B cell (primary cell): ENCODE measurements at regions not wholly inside any gene's neighbourhood (a gene's known extent, or its start where the extent isn't known, plus 50 kb on each side); places are given as distances from the start of the nearest gene placed in this dataset.

Source experiments
- ATAC-seq: fragments of 200-7000 bp; cut with Tn5 transposase; one replicate; pipeline ENCODE4 v1.10.0; 2021; ENCODE audit warnings: low read depth, mild to moderate bottlenecking, moderate number of reproducible peaks, moderate library complexity
- CTCF ChIA-PET: fragments of 350-600 bp; sonication (Branson Sonifier 250); formaldehyde crosslinking; loops from one replicate; lab custom pipeline; 2021; ENCODE audit warnings: antibody characterized with exemption, inconsistent platforms; lab: Charles Lee
- POLR2A ChIA-PET: fragments of 350-600 bp; sonication (Branson Sonifier 250); formaldehyde crosslinking; loops from one replicate; lab custom pipeline; 2021; ENCODE audit warnings: antibody characterized with exemption; lab: Charles Lee
- DNase-seq: peaks from one replicate; pipeline ENCODE4 v3.0.0; 2013
- H2AFZ ChIP-seq: 2 replicates; pipeline ENCODE4 v1.6.1; 2012; ENCODE audit warnings: mild to moderate bottlenecking, low read depth, low read length; ENCODE audit not compliant: insufficient read depth, poor library complexity, severe bottlenecking
- H3K27ac ChIP-seq, 2 donors: 1 replicate in 1 of 2; 2 replicates in 1 of 2; pipeline ENCODE4 v1.5.1; 2012 to 2013; ENCODE audit warnings: low read length in 2 of 2, mild to moderate bottlenecking in 2 of 2, moderate library complexity in 1 of 2
- H3K27me3 ChIP-seq, 4 experiments: fragments of 200-600 bp in 1 of 4; sonication (generic) in 1 of 4; replicated peaks in 1 of 4; 1 replicate in 2 of 4; 2 replicates in 2 of 4; pipeline versions ENCODE4 v1.6.1 to v1.7.0; 2013 to 2016; ENCODE audit warnings: low read length in 3 of 4, mild to moderate bottlenecking in 2 of 4, mixed read lengths in 1 of 4, moderate library complexity in 1 of 4; ENCODE audit not compliant: insufficient read depth in 4 of 4, control insufficient read depth in 3 of 4; ENCODE audit errors: control extremely low read depth in 1 of 4
- H3K36me3 ChIP-seq, 2 experiments: replicated peaks in 1 of 2; 1 replicate in 1 of 2; 2 replicates in 1 of 2; pipeline versions ENCODE4 v1.6.1 to v1.7.1; 2013; ENCODE audit warnings: low read length in 1 of 2; ENCODE audit not compliant: insufficient read depth in 2 of 2, control insufficient read depth in 1 of 2; ENCODE audit errors: control extremely low read depth in 1 of 2, extremely low read depth in 1 of 2
- H3K4me1 ChIP-seq, 2 donors: fragments of 200-600 bp in 1 of 2; sonication (generic) in 1 of 2; 1 replicate in 1 of 2; 2 replicates in 1 of 2; pipeline versions ENCODE4 v1.5.1 to v1.6.1; 2013 to 2017; ENCODE audit warnings: low read length in 2 of 2; ENCODE audit not compliant: control insufficient read depth in 2 of 2, insufficient read depth in 2 of 2
- H3K4me2 ChIP-seq: replicated peaks from 2 replicates; pipeline ENCODE3; 2012; ENCODE audit warnings: mild to moderate bottlenecking, low read depth, low read length; ENCODE audit not compliant: poor library complexity, severe bottlenecking
- H3K4me3 ChIP-seq, 5 experiments: fragments of 200-600 bp in 1 of 5; sonication (generic) in 1 of 5; 1 replicate in 3 of 5; 2 replicates in 2 of 5; pipeline versions ENCODE4 v1.5.1 to v1.7.0; 2011 to 2016; ENCODE audit warnings: low read length in 4 of 5, mild to moderate bottlenecking in 4 of 5, low read depth in 2 of 5, control low read depth in 1 of 5, moderate library complexity in 1 of 5; ENCODE audit not compliant: insufficient read depth in 1 of 5; ENCODE audit errors: control extremely low read depth in 1 of 5, extremely low read depth in 1 of 5
- H3K79me2 ChIP-seq: fragments of 200-600 bp; sonication (generic); one replicate; pipeline ENCODE4 v1.6.0; 2016; ENCODE audit warnings: low read length; ENCODE audit not compliant: control insufficient read depth, insufficient read depth
- H3K9ac ChIP-seq: fragments of 200-600 bp; sonication (generic); 2 replicates; pipeline ENCODE4 v1.6.1; 2017; ENCODE audit warnings: mild to moderate bottlenecking, low read length, moderate library complexity
- H3K9me3 ChIP-seq, 3 donors: one replicate each; pipeline versions ENCODE4 v1.6.1 to v1.7.1; 2013; ENCODE audit warnings: low read length in 2 of 3; ENCODE audit not compliant: control insufficient read depth in 2 of 3, insufficient read depth in 1 of 3; ENCODE audit errors: control extremely low read depth in 1 of 3
- H4K20me1 ChIP-seq: 2 replicates; pipeline ENCODE4 v1.6.0; 2012; ENCODE audit warnings: mild to moderate bottlenecking, low read length; ENCODE audit not compliant: insufficient read depth, control insufficient read depth, poor library complexity, severe bottlenecking
- H3K27ac Mint-ChIP-seq: one replicate; pipeline ENCODE4 v1.8.0; 2021; ENCODE audit warnings: mixed read lengths
- H3K27me3 Mint-ChIP-seq: one replicate; pipeline ENCODE4 v1.8.0; 2021; ENCODE audit warnings: mixed read lengths
- H3K4me1 Mint-ChIP-seq: one replicate; pipeline ENCODE4 v1.8.0; 2021; ENCODE audit warnings: mixed read lengths
- H3K4me3 Mint-ChIP-seq: one replicate; pipeline ENCODE4 v1.8.0; 2021; ENCODE audit warnings: mixed read lengths
- H3K9me3 Mint-ChIP-seq: one replicate; pipeline ENCODE4 v1.8.0; 2022; ENCODE audit warnings: mixed read lengths; ENCODE audit not compliant: insufficient read depth
- EZH2 ChIP-seq: IDR thresholded peaks from 2 replicates; pipeline ENCODE4 v1.6.1; 2012; ENCODE audit warnings: borderline replicate concordance, low read depth, mild to moderate bottlenecking, moderate library complexity, low read length; ENCODE audit not compliant: insufficient read depth, poor library complexity, severe bottlenecking
- WGBS: methylation state at CpG from one replicate; pipeline ENCODE4 v1.1.5; 2013; ENCODE audit warnings: missing lambda C conversion rate; ENCODE audit not compliant: insufficient coverage; 5-methylcytosine and 5-hydroxymethylcytosine counted together
- intact Hi-C: fragments of 100-400 bp; cut with micrococcal nuclease; formaldehyde crosslinking; loops from one replicate; pipeline ENCODE4 v1.10.0; 2022
- TF ChIP-seq, protein P1 (sequence below): fragments of 200-600 bp; IDR thresholded peaks from one replicate; pipeline ENCODE4 v1.8.0; 2022; ENCODE audit warnings: antibody characterized with exemption, mild to moderate bottlenecking

GRCh38 chr2:8059794-8060193 lies 622.1 kb upstream of the ID2 start:
- no peak for DNase-seq
- Histone ChIP-seq H3K4me2 (no peak overlapping the region), H3K9me3 (peaks cover 0 to 1% (median 0%) of the 10 kb centered on the region in 3 donors), H3K36me3 (no peaks in the 10 kb centered on the region), H4K20me1 (no peaks in the 10 kb centered on the region), H2AFZ (no peak overlapping the region), H3K4me1 (no peaks in the 10 kb centered on the region), H3K27me3 (no peaks in the 10 kb centered on the region), H3K79me2 (no peaks in the 10 kb centered on the region), H3K4me3 (no peak overlapping the region), H3K9ac (no peak overlapping the region), H3K27ac (no peak overlapping the region)
- intact Hi-C loops = no loop called here
- ATAC-seq = no peak
- CTCF ChIA-PET = no interaction called here
- no peak for TF ChIP-seq EZH2
- TF ChIP-seq, protein P1, sequence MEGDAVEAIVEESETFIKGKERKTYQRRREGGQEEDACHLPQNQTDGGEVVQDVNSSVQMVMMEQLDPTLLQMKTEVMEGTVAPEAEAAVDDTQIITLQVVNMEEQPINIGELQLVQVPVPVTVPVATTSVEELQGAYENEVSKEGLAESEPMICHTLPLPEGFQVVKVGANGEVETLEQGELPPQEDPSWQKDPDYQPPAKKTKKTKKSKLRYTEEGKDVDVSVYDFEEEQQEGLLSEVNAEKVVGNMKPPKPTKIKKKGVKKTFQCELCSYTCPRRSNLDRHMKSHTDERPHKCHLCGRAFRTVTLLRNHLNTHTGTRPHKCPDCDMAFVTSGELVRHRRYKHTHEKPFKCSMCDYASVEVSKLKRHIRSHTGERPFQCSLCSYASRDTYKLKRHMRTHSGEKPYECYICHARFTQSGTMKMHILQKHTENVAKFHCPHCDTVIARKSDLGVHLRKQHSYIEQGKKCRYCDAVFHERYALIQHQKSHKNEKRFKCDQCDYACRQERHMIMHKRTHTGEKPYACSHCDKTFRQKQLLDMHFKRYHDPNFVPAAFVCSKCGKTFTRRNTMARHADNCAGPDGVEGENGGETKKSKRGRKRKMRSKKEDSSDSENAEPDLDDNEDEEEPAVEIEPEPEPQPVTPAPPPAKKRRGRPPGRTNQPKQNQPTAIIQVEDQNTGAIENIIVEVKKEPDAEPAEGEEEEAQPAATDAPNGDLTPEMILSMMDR = no peak
- POLR2A ChIA-PET = no interaction called here
- H3K27ac Mint-ChIP-seq = no peak overlapping the region
- H3K4me1 Mint-ChIP-seq = peaks cover 4% of the 10 kb centered on the region
- no peak overlapping the region for H3K4me3 Mint-ChIP-seq
- WGBS = no CpG with 5 or more reads among the region's 4 CpGs
- peaks cover 6% of the 10 kb centered on the region for H3K9me3 Mint-ChIP-seq
- H3K27me3 Mint-ChIP-seq = peaks cover 26% of the 10 kb centered on the region

DNA sequence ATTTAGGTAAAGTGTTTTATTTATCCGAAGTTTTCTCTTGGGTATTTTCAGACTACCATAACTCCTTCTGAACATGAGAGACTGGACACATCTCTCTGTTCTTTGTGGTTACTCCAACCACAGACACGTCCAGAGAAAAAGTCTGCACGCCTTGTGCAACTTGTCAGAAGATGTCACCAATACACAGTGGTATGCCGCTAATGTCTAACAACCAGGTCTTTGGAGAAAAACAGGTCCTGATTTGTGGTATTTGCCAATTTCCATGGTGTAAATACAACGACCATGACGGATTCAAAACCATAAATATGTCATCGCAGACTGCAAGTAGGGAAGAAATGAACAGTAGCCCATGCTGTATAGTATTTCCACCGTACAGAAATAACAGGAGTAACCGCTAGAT lies 620.6 kb upstream of the ID2 start:
- TF ChIP-seq, protein P1 = no peak
- no peak for TF ChIP-seq EZH2
- ChIA-PET CTCF (no interaction called here), POLR2A (no interaction called here)
- Mint-ChIP-seq H3K9me3 (peaks cover 6% of the 10 kb centered on the region), H3K4me3 (no peak overlapping the region), H3K27ac (no peak overlapping the region), H3K4me1 (peaks cover 4% of the 10 kb centered on the region), H3K27me3 (peaks cover 23% of the 10 kb centered on the region)
- H3K4me2 ChIP-seq = no peak overlapping the region
- H3K36me3 ChIP-seq = no peaks in the 10 kb centered on the region
- H2AFZ ChIP-seq = no peak overlapping the region
- WGBS = 83% methylated on average over 5 of the region's 9 CpGs
- H4K20me1 ChIP-seq = no peaks in the 10 kb centered on the region
- no peaks in the 10 kb centered on the region for H3K79me2 ChIP-seq
- H3K9ac ChIP-seq = no peak overlapping the region
- intact Hi-C loops = no loop called here
- H3K27me3 ChIP-seq = no peaks in the 10 kb centered on the region
- H3K4me3 ChIP-seq = no peak overlapping the region
- peaks cover 0 to 2% (median 0%) of the 10 kb centered on the region in 3 donors for H3K9me3 ChIP-seq
- DNase-seq (no peak), ATAC-seq (no peak)
- no peaks in the 10 kb centered on the region for H3K4me1 ChIP-seq
- no peak overlapping the region for H3K27ac ChIP-seq
